CD4-positive, alpha-beta T cell treated with Interleukin-15 for 1 hour (primary cell): ENCODE measurements at regions not wholly inside any gene's neighbourhood (a gene's known extent, or its start where the extent isn't known, plus 50 kb on each side); places are given as distances from the start of the nearest gene placed in this dataset.
"Not testable (repeated sequence)": the region's sequence is repeated elsewhere in the genome, so short reads cannot be mapped to it uniquely, and the experiment has no call there.

Experiments used
- DNase-seq: peaks from one replicate; pipeline ENCODE4 v3.0.0-alpha.2; 2020

GRCh38 chr4:116639070-116639577 lies 446.3 kb downstream of the TRAM1L1 start:
- no peak for DNase-seq

GRCh38 chr4:116638592-116638991 lies 446.8 kb downstream of the TRAM1L1 start:
- no peak for DNase-seq

- no peak for DNase-seq
Measured at GRCh38 chr4:116636917-116637316, 448.5 kb downstream of the TRAM1L1 start.

DNA sequence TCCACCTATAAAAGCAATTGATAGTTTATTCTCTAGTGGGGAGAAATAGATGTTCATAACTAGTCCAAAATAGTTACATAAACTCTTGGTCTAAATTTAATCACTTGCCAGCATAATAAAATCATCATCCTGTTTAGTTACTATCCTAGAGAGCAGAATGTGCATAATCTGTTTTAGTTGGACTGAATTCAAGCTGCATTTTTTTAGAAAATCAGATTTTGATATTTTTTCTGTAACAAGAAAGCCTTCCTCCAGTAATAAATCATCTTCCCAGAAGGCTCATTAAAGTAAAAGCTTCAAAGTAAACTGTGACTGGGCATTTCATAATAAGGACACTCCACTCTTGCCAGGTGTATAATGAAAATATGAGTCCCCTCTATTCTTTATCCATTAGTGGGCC lies 453.1 kb downstream of the TRAM1L1 start:
- no peak for DNase-seq

DNA sequence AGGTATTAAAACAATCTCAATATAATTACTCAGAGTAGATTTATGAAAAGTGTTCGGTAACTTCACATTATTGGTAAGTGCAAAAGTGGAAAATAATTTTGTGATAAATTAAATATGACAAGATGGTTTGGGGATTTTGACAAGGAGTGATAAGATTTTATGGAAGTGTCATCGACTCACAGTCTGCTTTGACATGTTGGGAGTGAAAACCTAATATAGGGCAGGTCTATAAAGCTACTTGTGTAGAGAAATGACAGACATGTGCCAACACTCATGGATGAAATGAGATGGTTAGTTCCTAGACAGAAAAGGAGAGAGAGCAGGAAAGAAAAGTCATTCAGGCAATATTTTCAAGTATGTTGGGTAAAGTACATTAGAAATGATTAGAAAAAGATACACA lies 456.8 kb downstream of the TRAM1L1 start:
- no peak for DNase-seq

GRCh38 chr4:116627545-116627944 lies 457.8 kb downstream of the TRAM1L1 start:
- no peak for DNase-seq

- not testable (repeated sequence) for DNase-seq
Measured at GRCh38 chr4:116619508-116619907, 465.9 kb downstream of the TRAM1L1 start.

GRCh38 chr4:116618638-116619037 lies 466.7 kb downstream of the TRAM1L1 start:
- DNase-seq, result no peak

GRCh38 chr4:116603096-116603495 lies 482.3 kb downstream of the TRAM1L1 start:
- DNase-seq, result no peak

DNA sequence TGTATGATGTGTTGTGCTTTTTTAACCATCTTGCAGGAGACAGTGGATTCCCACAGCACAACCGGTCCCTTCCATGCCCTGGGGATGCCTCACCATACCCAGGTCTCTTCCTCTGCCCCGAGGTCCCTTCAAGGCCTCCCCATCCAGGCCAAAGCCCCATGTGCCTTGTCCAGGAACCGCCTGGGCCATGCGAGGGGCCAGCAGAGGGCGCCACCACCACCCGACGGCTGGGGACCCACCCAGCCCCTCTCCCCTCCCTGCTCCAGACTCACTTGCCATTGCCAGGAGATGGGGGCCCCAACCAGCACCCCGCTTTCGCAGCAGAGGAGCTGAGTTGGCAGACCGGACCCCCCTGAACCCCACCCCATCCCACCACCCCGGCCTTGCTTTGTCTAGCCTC lies 485.5 kb downstream of the TRAM1L1 start:
- no peak for DNase-seq

GRCh38 chr4:116598980-116599789 lies 486.2 kb downstream of the TRAM1L1 start:
- no peak for DNase-seq

- peak; percentile 13 for DNase-seq
Measured at GRCh38 chr4:116598155-116598979, 487.0 kb downstream of the TRAM1L1 start.

DNA sequence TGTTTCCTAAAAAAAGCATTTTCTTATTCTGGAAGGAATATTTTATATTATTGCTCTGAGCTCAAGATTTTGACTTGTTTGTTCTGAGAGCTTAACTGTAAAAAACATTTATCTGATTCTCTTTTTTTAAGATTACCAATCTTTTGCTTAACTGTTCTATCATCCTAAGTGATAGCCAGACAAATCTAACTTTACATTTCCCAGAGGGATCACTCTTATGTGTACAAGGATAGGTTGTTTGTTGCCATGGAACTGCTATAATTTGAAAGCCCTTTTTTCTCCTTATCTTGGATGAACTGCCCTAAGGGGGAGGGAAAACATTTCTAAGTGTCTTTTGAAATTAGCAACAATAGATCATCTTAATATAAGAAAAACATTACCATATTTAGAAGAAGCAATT lies 494.7 kb downstream of the TRAM1L1 start:
- no peak for DNase-seq

- DNase-seq, result no peak
Measured at GRCh38 chr4:116588783-116589182, 496.6 kb downstream of the TRAM1L1 start.

- no peak for DNase-seq
Measured at GRCh38 chr4:116585246-116585645, 500.1 kb downstream of the TRAM1L1 start.

- DNase-seq, result no peak
Measured at GRCh38 chr4:116577321-116577720, 508.1 kb downstream of the TRAM1L1 start.

- no peak for DNase-seq
Measured at GRCh38 chr4:116573540-116573939, 511.8 kb downstream of the TRAM1L1 start.

GRCh38 chr4:116561768-116562167 lies 523.6 kb downstream of the TRAM1L1 start:
- no peak for DNase-seq

DNA sequence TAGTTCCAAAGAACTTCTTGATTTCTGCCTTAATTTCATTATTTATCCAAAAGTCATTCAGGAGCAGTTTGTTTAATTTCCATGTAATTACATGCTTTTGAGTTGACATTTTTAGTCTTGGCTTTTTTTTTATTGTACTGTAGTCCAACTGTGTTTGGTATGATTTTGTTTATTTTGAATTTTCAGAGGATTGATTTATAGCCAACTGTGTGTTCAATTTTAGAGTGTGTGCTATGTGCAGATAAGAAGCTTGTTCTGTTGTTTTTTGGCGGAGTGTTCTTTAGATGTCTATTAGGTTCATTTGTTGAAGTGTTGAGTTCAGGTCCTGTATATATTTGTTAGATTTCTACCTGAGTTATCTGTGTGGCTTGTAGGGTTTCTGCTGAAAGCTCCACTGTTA lies 533.6 kb downstream of the TRAM1L1 start:
- DNase-seq, result no peak

DNA sequence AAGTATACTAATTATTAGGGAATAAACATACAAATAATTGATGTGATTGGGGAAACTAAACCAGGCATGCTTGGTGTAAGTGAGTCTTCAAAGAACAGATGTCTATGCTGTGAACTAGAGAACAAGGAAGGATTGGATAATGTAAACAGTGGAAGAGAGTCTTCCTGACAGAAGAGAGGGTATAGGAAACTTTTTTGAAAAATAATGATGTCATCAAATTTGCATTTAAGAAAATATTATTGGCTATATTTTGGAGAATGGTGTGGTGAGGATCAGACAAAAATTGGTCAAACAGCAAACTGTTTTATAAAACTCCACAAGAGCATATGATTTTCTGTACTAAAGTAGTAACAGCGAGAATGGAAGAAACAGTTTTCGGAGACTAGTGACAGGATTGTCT lies 537.7 kb downstream of the TRAM1L1 start:
- no peak for DNase-seq

DNA sequence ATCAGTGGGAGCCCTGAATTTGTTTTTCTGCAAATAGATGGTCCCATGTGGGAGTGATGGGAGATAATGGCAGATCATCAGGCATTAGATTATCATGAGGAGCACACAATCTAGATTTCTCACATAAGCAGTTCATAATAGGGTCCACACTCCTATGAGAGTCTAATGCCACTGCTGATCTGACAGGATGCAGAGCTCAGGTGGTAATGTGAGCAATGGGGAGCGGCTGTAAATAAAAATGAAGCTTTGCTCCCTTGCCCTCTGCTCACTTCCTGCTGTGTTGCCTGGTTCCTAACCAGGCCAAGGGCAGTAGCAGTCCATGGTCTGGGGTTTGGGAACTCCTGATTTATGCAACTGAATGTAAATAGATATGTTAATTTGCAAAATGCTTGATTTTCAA lies 538.6 kb downstream of the TRAM1L1 start:
- no peak for DNase-seq

DNA sequence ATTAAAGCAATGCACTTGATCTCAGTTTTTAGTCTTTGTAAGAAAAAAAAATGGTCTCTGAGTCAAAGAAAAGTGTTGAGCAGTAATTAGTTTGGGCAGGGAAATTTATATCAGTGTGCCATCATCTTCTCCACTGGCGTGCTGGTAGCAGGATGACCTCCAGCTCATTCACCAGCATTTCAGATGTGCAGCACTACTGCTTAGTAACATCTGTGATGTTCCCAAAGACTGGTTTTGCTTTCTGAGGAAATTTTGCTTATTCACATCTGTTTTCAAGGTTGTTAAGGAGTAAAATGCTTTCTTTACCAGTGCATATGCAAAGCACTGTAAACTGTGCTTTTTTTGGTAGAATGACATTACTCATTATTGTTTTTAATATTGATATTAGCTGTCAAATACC lies 540.4 kb downstream of the TRAM1L1 start:
- no peak for DNase-seq

DNA sequence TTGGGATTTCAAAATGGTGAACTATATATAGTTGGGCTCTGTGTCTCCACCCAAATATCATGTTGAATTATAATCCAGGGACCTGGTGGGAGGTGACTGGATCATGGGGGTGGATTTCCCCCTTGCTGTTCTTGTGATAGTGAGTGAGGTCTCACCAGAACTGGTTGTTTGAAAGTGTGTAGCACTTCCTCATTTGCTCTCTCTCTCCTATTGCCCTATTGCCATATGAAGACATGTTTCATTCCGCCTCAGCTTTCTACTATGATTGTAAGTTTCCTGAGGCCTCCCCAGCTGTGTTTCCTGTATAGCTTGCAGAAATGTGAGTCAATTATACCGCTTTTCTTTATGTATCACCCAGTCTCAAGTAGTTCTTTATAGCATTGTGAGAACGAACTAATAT lies 545.6 kb downstream of the TRAM1L1 start:
- DNase-seq, result no peak

GRCh38 chr4:116537828-116538227 lies 547.5 kb downstream of the TRAM1L1 start:
- no peak for DNase-seq
